IPS-18a (cell line): ENCODE measurements at regions not wholly inside any gene's neighbourhood (a gene's known extent, or its start where the extent isn't known, plus 50 kb on each side); places are given as distances from the start of the nearest gene placed in this dataset.

ENCODE experiments used
- H3K27ac ChIP-seq: one replicate; pipeline ENCODE4 v1.5.1; 2013; ENCODE audit warnings: low read length
- H3K27me3 ChIP-seq: one replicate; pipeline ENCODE4 v1.6.1; 2013; ENCODE audit warnings: mild to moderate bottlenecking, low read length; ENCODE audit not compliant: control insufficient read depth, insufficient read depth
- H3K36me3 ChIP-seq: one replicate; pipeline ENCODE4 v1.6.1; 2013; ENCODE audit warnings: low read depth, low read length; ENCODE audit not compliant: control insufficient read depth
- H3K4me1 ChIP-seq: one replicate; pipeline ENCODE4 v1.6.1; 2013; ENCODE audit warnings: low read depth, low read length; ENCODE audit not compliant: control insufficient read depth
- H3K4me3 ChIP-seq: one replicate; pipeline ENCODE4 v1.5.1; 2013; ENCODE audit warnings: low read length
- H3K9ac ChIP-seq: one replicate; pipeline ENCODE4 v1.6.1; 2013; ENCODE audit warnings: mild to moderate bottlenecking, low read length, moderate library complexity
- H3K9me3 ChIP-seq: one replicate; pipeline ENCODE4 v1.6.1; 2013; ENCODE audit warnings: low read depth, low read length; ENCODE audit not compliant: control insufficient read depth

- no peaks in the 10 kb centered on the region for H3K4me1 ChIP-seq
- H3K9me3 ChIP-seq: peaks cover 19% of the 10 kb centered on the region
- no peak overlapping the region for H3K4me3 ChIP-seq
Measured at GRCh38 chr12:127664901-127665300, 602.1 kb upstream of the TMEM132C start.

DNA sequence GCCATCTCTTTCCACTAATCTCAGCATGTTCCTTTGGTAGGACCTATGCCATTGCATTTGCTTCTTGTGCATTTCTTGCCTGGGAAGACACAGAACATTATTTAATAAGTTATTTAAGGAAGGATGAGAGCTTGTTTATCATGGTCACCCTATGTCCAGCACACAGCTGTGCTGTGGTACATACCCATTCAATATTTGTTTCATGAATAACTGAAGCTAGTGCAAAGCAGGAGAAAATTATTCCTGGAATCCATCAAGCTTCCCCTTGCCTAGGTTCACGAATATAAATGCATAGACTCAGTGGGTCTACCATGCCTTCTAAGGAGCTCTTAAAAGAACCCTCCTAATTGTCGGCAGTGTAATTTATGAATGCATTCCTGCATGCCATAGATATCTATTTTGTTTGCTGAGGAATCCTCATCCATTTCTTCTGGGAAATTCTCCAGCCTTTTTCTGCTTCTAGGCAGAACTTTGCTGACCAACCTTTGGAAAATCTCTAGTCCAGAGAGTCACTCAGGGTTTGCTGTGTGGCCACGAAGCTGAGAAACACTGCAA lies 599.8 kb upstream of the TMEM132C start:
- Histone ChIP-seq H3K36me3 (no peaks in the 10 kb centered on the region), H3K9ac (no peak overlapping the region), H3K4me1 (no peaks in the 10 kb centered on the region), H3K27ac (no peak overlapping the region), H3K4me3 (no peak overlapping the region), H3K9me3 (peaks cover 14% of the 10 kb centered on the region), H3K27me3 (no peaks in the 10 kb centered on the region)

More at GRCh38 chr12:127664901-127665300, 602.1 kb upstream of the TMEM132C start:
- H3K27ac ChIP-seq: no peak overlapping the region
- H3K36me3 ChIP-seq: no peaks in the 10 kb centered on the region
- H3K9ac ChIP-seq: no peak overlapping the region
- H3K27me3 ChIP-seq: no peaks in the 10 kb centered on the region

- Histone ChIP-seq H3K27ac (no peak overlapping the region), H3K4me1 (no peaks in the 10 kb centered on the region), H3K27me3 (no peaks in the 10 kb centered on the region), H3K4me3 (no peak overlapping the region), H3K9me3 (peaks cover 7% of the 10 kb centered on the region), H3K9ac (no peak overlapping the region), H3K36me3 (no peaks in the 10 kb centered on the region)
Measured at GRCh38 chr12:127670294-127670693, 596.7 kb upstream of the TMEM132C start.

- Histone ChIP-seq H3K27ac (no peak overlapping the region), H3K9me3 (peaks cover 5% of the 10 kb centered on the region), H3K36me3 (no peaks in the 10 kb centered on the region), H3K9ac (no peak overlapping the region), H3K4me3 (no peak overlapping the region), H3K4me1 (no peaks in the 10 kb centered on the region), H3K27me3 (no peaks in the 10 kb centered on the region)
Measured at GRCh38 chr12:127670796-127671195, 596.2 kb upstream of the TMEM132C start.

- Histone ChIP-seq H3K4me3 (no peak overlapping the region), H3K27ac (no peak overlapping the region), H3K9me3 (peaks cover 15% of the 10 kb centered on the region), H3K4me1 (no peaks in the 10 kb centered on the region), H3K36me3 (no peaks in the 10 kb centered on the region), H3K27me3 (no peaks in the 10 kb centered on the region), H3K9ac (no peak overlapping the region)
Measured at GRCh38 chr12:127675936-127676335, 591.0 kb upstream of the TMEM132C start.

GRCh38 chr12:127677537-127678131 lies 589.3 kb upstream of the TMEM132C start:
- Histone ChIP-seq H3K4me3 (no peak overlapping the region), H3K27ac (no peak overlapping the region), H3K4me1 (no peaks in the 10 kb centered on the region), H3K36me3 (no peaks in the 10 kb centered on the region), H3K27me3 (no peaks in the 10 kb centered on the region), H3K9me3 (peaks cover 17% of the 10 kb centered on the region), H3K9ac (no peak overlapping the region)

- Histone ChIP-seq H3K36me3 (no peaks in the 10 kb centered on the region), H3K9me3 (peaks cover 22% of the 10 kb centered on the region), H3K27ac (no peak overlapping the region), H3K27me3 (no peaks in the 10 kb centered on the region), H3K9ac (no peak overlapping the region), H3K4me1 (no peaks in the 10 kb centered on the region), H3K4me3 (no peak overlapping the region)
Measured at GRCh38 chr12:127678945-127679344, 588.0 kb upstream of the TMEM132C start.

DNA sequence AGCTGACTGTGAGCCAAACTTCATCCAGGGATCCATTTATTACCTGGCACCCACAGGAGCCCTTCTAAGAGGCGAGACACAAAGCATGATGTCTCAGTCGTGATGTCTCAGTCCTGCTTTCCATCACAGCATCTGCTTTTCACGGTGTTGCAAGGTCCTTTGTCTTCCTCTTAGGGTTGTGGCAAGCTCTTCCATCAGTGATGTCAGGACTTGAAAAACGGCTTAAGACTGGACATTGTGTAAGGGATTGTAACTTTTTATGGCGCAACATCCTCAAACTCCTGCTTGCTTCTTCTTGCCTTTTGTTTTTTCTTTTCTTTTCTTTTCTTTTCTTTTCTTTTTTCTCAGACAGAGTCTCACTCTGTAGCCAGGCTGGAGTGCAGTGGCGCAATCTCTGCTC lies 586.5 kb upstream of the TMEM132C start:
- peaks cover under 1% of the 10 kb centered on the region for H3K4me1 ChIP-seq
- H3K36me3 ChIP-seq: no peaks in the 10 kb centered on the region
- H3K27ac ChIP-seq: no peak overlapping the region
- H3K9me3 ChIP-seq: peaks cover 24% of the 10 kb centered on the region
- no peak overlapping the region for H3K4me3 ChIP-seq
- H3K9ac ChIP-seq: no peak overlapping the region
- H3K27me3 ChIP-seq: no peaks in the 10 kb centered on the region

- Histone ChIP-seq H3K27ac (no peak overlapping the region), H3K27me3 (no peaks in the 10 kb centered on the region), H3K4me1 (peaks cover 8% of the 10 kb centered on the region), H3K4me3 (no peak overlapping the region), H3K9me3 (peaks cover 26% of the 10 kb centered on the region), H3K9ac (no peak overlapping the region), H3K36me3 (no peaks in the 10 kb centered on the region)
Measured at GRCh38 chr12:127681151-127681754, 585.7 kb upstream of the TMEM132C start.

DNA sequence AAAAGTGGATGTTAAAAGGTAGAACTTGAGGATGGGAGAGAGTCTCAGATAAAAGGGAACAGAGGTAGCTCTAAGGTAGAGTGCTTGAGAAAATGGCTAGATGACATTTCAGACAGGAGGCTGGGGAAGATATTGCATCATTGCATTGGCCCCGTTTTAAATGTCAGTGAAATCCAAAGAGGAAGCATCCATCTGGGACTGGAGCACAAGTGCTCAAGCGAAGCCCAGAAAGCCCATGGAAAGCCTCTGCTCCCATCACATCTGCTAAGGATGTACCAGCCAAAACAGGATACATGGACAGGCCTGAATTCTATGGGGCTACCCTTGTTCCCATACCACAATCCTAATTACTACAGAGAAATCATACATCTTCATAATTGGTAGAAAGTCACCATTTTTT lies 581.5 kb upstream of the TMEM132C start:
- no peaks in the 10 kb centered on the region for H3K36me3 ChIP-seq
- H3K27me3 ChIP-seq: no peaks in the 10 kb centered on the region
- no peak overlapping the region for H3K4me3 ChIP-seq
- peaks cover 10% of the 10 kb centered on the region for H3K4me1 ChIP-seq
- peaks cover 18% of the 10 kb centered on the region for H3K9me3 ChIP-seq
- H3K9ac ChIP-seq: no peak overlapping the region
- H3K27ac ChIP-seq: no peak overlapping the region

DNA sequence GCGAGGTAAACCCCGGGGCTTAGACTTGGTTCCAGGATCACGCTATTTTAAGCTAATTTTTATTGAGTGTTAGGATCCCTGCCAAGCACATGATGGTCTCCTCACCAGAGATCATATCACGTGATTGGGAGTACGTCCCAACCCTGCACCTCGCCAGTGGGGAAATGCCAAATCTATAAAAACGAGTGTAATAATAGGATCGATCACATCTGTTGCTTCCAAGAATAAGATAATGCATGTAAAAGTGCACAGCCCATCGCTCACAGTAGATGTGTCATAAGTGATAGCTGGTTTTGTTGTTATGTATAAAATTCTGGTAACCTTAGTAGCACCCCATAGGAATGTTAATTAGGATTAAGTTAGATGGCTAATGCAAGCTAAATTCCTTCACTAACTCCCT lies 581.0 kb upstream of the TMEM132C start:
- H3K36me3 ChIP-seq: no peaks in the 10 kb centered on the region
- no peak overlapping the region for H3K27ac ChIP-seq
- H3K9ac ChIP-seq: no peak overlapping the region
- peaks cover 10% of the 10 kb centered on the region for H3K4me1 ChIP-seq
- no peak overlapping the region for H3K4me3 ChIP-seq
- peaks cover 18% of the 10 kb centered on the region for H3K9me3 ChIP-seq
- no peaks in the 10 kb centered on the region for H3K27me3 ChIP-seq

GRCh38 chr12:127687181-127687580 lies 579.8 kb upstream of the TMEM132C start:
- Histone ChIP-seq H3K36me3 (no peaks in the 10 kb centered on the region), H3K4me1 (peaks cover 10% of the 10 kb centered on the region), H3K9ac (no peak overlapping the region), H3K27ac (no peak overlapping the region), H3K4me3 (no peak overlapping the region), H3K27me3 (no peaks in the 10 kb centered on the region), H3K9me3 (peaks cover 15% of the 10 kb centered on the region)
